BE2C (cell line): ENCODE measurements at regions not wholly inside any gene's neighbourhood (a gene's known extent, or its start where the extent isn't known, plus 50 kb on each side); places are given as distances from the start of the nearest gene placed in this dataset.

ENCODE experiments used
- DNase-seq: peaks from one replicate; pipeline ENCODE4 v3.0.0-alpha.2; 2020
- H3K27me3 ChIP-seq: fragments of 250-450 bp; sonication (Bioruptor Pico); 2 replicates; pipeline ENCODE4 v1.5.1; 2020; ENCODE audit warnings: mild to moderate bottlenecking
- H3K36me3 ChIP-seq: fragments of 250-450 bp; sonication (Bioruptor Pico); 2 replicates; pipeline ENCODE4 v1.5.1; 2020; ENCODE audit warnings: mild to moderate bottlenecking
- H3K4me1 ChIP-seq: fragments of 250-450 bp; sonication (Bioruptor Pico); 2 replicates; pipeline ENCODE4 v1.5.1; 2020
- H3K4me3 ChIP-seq: 2 replicates; pipeline ENCODE4 v1.5.1; 2011; ENCODE audit warnings: low read depth, low read length
- H3K9me3 ChIP-seq: fragments of 250-450 bp; sonication (Bioruptor Pico); 2 replicates; pipeline ENCODE4 v1.5.1; 2020
- CTCF ChIP-seq: IDR thresholded peaks from 2 replicates; pipeline ENCODE4 v1.5.1; 2012; ENCODE audit warnings: mild to moderate bottlenecking, low read depth, low read length

GRCh38 chr7:85413718-85414117 is 226.9 kb upstream of the SEMA3D start:
- no peak for DNase-seq
- Histone ChIP-seq H3K27me3 (no peaks in the 10 kb centered on the region), H3K36me3 (no peaks in the 10 kb centered on the region), H3K4me3 (no peak overlapping the region), H3K4me1 (no peaks in the 10 kb centered on the region; the same call in 1 of the 2 replicates), H3K9me3 (no peaks in the 10 kb centered on the region)
- no peak for TF ChIP-seq CTCF

DNA sequence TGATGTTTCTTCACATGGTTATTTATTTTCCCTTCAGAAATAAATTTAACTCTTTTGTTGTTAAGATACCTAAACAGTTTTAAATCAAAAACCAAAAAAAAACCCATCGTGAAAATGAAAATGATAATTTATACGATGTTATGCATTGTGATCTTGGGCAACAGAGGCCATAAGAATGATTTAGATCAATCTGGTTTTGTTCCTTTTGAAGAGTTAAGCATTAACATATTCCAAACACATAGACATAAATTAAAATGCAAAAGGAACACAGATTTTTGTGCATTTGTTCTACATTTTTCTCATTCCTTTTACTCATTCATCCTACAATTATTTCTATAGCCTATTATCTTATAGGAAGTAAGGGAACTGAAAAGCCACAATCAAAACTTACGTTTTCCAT is 226.1 kb upstream of the SEMA3D start:
- Histone ChIP-seq H3K9me3 (no peaks in the 10 kb centered on the region), H3K4me1 (no peaks in the 10 kb centered on the region; the same call in 1 of the 2 replicates), H3K4me3 (no peak overlapping the region), H3K27me3 (no peaks in the 10 kb centered on the region), H3K36me3 (no peaks in the 10 kb centered on the region)
- no peak for DNase-seq
- no peak for TF ChIP-seq CTCF

GRCh38 chr7:85407391-85407790 is 220.5 kb upstream of the SEMA3D start:
- DNase-seq, result no peak
- H3K27me3 ChIP-seq, result no peaks in the 10 kb centered on the region
- H3K9me3 ChIP-seq, result no peaks in the 10 kb centered on the region
- no peaks in the 10 kb centered on the region for H3K36me3 ChIP-seq
- no peak for TF ChIP-seq CTCF
- H3K4me3 ChIP-seq, result no peak overlapping the region
- H3K4me1 ChIP-seq, result no peaks in the 10 kb centered on the region; the same call in 1 of the 2 replicates

GRCh38 chr7:85405016-85405902 is 218.4 kb upstream of the SEMA3D start:
- DNase-seq, result no peak
- Histone ChIP-seq H3K4me1 (no peaks in the 10 kb centered on the region; the same call in 1 of the 2 replicates), H3K9me3 (no peaks in the 10 kb centered on the region), H3K27me3 (no peaks in the 10 kb centered on the region), H3K36me3 (no peaks in the 10 kb centered on the region), H3K4me3 (no peak overlapping the region)
- TF ChIP-seq CTCF, result no peak

- no peaks in the 10 kb centered on the region for H3K9me3 ChIP-seq
- no peaks in the 10 kb centered on the region for H3K36me3 ChIP-seq
- no peak for TF ChIP-seq CTCF
- no peak for DNase-seq
- no peak overlapping the region for H3K4me3 ChIP-seq
- no peaks in the 10 kb centered on the region for H3K4me1 ChIP-seq
- no peaks in the 10 kb centered on the region for H3K27me3 ChIP-seq
Observed at GRCh38 chr7:85396676-85397075, 209.8 kb upstream of the SEMA3D start.

GRCh38 chr7:85392789-85393188 is 205.9 kb upstream of the SEMA3D start:
- H3K9me3 ChIP-seq, result no peaks in the 10 kb centered on the region

More at GRCh38 chr7:85392789-85393188, 205.9 kb upstream of the SEMA3D start:
- Histone ChIP-seq H3K36me3 (no peaks in the 10 kb centered on the region), H3K4me3 (no peak overlapping the region), H3K27me3 (no peaks in the 10 kb centered on the region), H3K4me1 (no peaks in the 10 kb centered on the region)
- DNase-seq, result no peak
- no peak for TF ChIP-seq CTCF
